ENCODE measurements at regions not wholly inside any gene's neighbourhood (a gene's known extent, or its start where the extent isn't known, plus 50 kb on each side); places are given as distances from the start of the nearest gene placed in this dataset.
A peak's percentile ranks its signal among the peaks of the same experiment; 100 is the strongest.
"Not testable (repeated sequence)": the region's sequence is repeated elsewhere in the genome, so short reads cannot be mapped to it uniquely, and the experiment has no call there.

- no peak for DNase-seq
Measured at GRCh38 chr4:82247171-82247570, 126.6 kb downstream of the HNRNPD start.

- no peak for DNase-seq
Measured at GRCh38 chr4:82241534-82241933, 132.3 kb downstream of the HNRNPD start.

- DNase-seq, result no peak
Measured at GRCh38 chr4:82240410-82240809, 133.4 kb downstream of the HNRNPD start.

- DNase-seq, result not testable (repeated sequence)
Measured at GRCh38 chr4:82237142-82237541, 136.6 kb downstream of the HNRNPD start.

GRCh38 chr4:82235346-82235745 is 138.4 kb downstream of the HNRNPD start:
- no peak for DNase-seq

- no peak for DNase-seq
Measured at GRCh38 chr4:82232891-82233290, 140.9 kb downstream of the HNRNPD start.

GRCh38 chr4:82231806-82232205 is 142.0 kb downstream of the HNRNPD start:
- no peak for DNase-seq

GRCh38 chr4:82230306-82230705 is 143.5 kb downstream of the HNRNPD start:
- DNase-seq, result no peak

GRCh38 chr4:82225030-82225429 is 148.8 kb downstream of the HNRNPD start:
- no peak for DNase-seq

GRCh38 chr4:82223715-82224114 is 150.1 kb downstream of the HNRNPD start:
- DNase-seq, result no peak

GRCh38 chr4:82219346-82219745 is 154.4 kb downstream of the HNRNPD start:
- DNase-seq, result no peak

- no peak for DNase-seq
Measured at GRCh38 chr4:82217986-82218715, 155.6 kb downstream of the HNRNPD start.

- DNase-seq, result no peak
Measured at GRCh38 chr4:82216219-82216618, 157.6 kb downstream of the HNRNPD start.

- DNase-seq, result no peak
Measured at GRCh38 chr4:82215800-82216199, 158.0 kb downstream of the HNRNPD start.

GRCh38 chr4:82215039-82215438 is 158.8 kb downstream of the HNRNPD start:
- no peak for DNase-seq

GRCh38 chr4:82213485-82214417 is 160.0 kb downstream of the HNRNPD start:
- DNase-seq, result no peak

- peak; percentile 11 to 65 for DNase-seq
Measured at GRCh38 chr4:82201805-82202641, 171.8 kb downstream of the HNRNPD start.

- no peak for DNase-seq
Measured at GRCh38 chr4:82201303-82201702, 172.5 kb downstream of the HNRNPD start.

- no peak for DNase-seq
Measured at GRCh38 chr4:82200046-82200445, 173.7 kb downstream of the HNRNPD start.

GRCh38 chr4:82194329-82194728 is 179.5 kb downstream of the HNRNPD start:
- no peak for DNase-seq

- DNase-seq, result no peak
Measured at GRCh38 chr4:82192017-82192673, 181.6 kb downstream of the HNRNPD start.

- no peak for DNase-seq
Measured at GRCh38 chr4:82181789-82182188, 192.0 kb downstream of the HNRNPD start.

- DNase-seq, result no peak
Measured at GRCh38 chr4:82172186-82172585, 201.6 kb downstream of the HNRNPD start.

All from NCI-H526 (cell line).